ENCODE measurements at regions not wholly inside any gene's neighbourhood (a gene's known extent, or its start where the extent isn't known, plus 50 kb on each side); places are given as distances from the start of the nearest gene placed in this dataset.
A peak's percentile ranks its signal among the peaks of the same experiment; 100 is the strongest.

- Mint-ChIP-seq H3K27me3 (peaks cover 11% of the 10 kb centered on the region), H3K9me3 (peaks cover 12% of the 10 kb centered on the region), H3K36me3 (ENCODE audit: low read depth) (no peaks in the 10 kb centered on the region), H3K27ac (no peak overlapping the region), H3K4me3 (no peak overlapping the region), H3K4me1 (peaks cover 3% of the 10 kb centered on the region)
- ATAC-seq (no peak), DNase-seq (no peak)
Measured at GRCh38 chr18:78619854-78620253, 359.8 kb upstream of the SALL3 start.

GRCh38 chr18:78620326-78620725, 359.3 kb upstream of the SALL3 start:
- H3K4me3 Mint-ChIP-seq, result no peak overlapping the region
- ATAC-seq, result no peak
- DNase-seq, result no peak
- H3K36me3 Mint-ChIP-seq (ENCODE audit: low read depth), result no peaks in the 10 kb centered on the region
- peaks cover 12% of the 10 kb centered on the region for H3K9me3 Mint-ChIP-seq
- H3K4me1 Mint-ChIP-seq, result peaks cover 3% of the 10 kb centered on the region
- H3K27ac Mint-ChIP-seq, result no peak overlapping the region
- peaks cover 14% of the 10 kb centered on the region for H3K27me3 Mint-ChIP-seq

- peaks cover 3% of the 10 kb centered on the region for H3K4me1 Mint-ChIP-seq
- H3K9me3 Mint-ChIP-seq, result peaks cover 12% of the 10 kb centered on the region
- no peaks in the 10 kb centered on the region for H3K36me3 Mint-ChIP-seq (ENCODE audit: low read depth)
- H3K4me3 Mint-ChIP-seq, result no peak overlapping the region
- DNase-seq (no peak), ATAC-seq (no peak)
- H3K27ac Mint-ChIP-seq, result no peak overlapping the region
- peaks cover 14% of the 10 kb centered on the region for H3K27me3 Mint-ChIP-seq
Measured at GRCh38 chr18:78621141-78621755, 358.4 kb upstream of the SALL3 start.

GRCh38 chr18:78622251-78622906, 357.2 kb upstream of the SALL3 start:
- Mint-ChIP-seq H3K4me1 (peaks cover 3% of the 10 kb centered on the region), H3K4me3 (no peak overlapping the region), H3K27me3 (peaks cover 18% of the 10 kb centered on the region), H3K9me3 (peaks cover 2% of the 10 kb centered on the region), H3K36me3 (ENCODE audit: low read depth) (no peaks in the 10 kb centered on the region), H3K27ac (no peak overlapping the region)
- ATAC-seq (no peak), DNase-seq (no peak)

GRCh38 chr18:78622907-78623541, 356.6 kb upstream of the SALL3 start:
- Mint-ChIP-seq H3K36me3 (ENCODE audit: low read depth) (no peaks in the 10 kb centered on the region), H3K27ac (no peak overlapping the region), H3K9me3 (no peaks in the 10 kb centered on the region), H3K4me3 (no peak overlapping the region), H3K27me3 (peaks cover 18% of the 10 kb centered on the region), H3K4me1 (peaks cover 3% of the 10 kb centered on the region)
- ATAC-seq, result no peak
- no peak for DNase-seq

- Mint-ChIP-seq H3K4me3 (no peak overlapping the region), H3K27me3 (peaks cover 18% of the 10 kb centered on the region), H3K27ac (no peak overlapping the region), H3K9me3 (peaks cover 3% of the 10 kb centered on the region), H3K4me1 (peaks cover 3% of the 10 kb centered on the region), H3K36me3 (ENCODE audit: low read depth) (no peaks in the 10 kb centered on the region)
- ATAC-seq (no peak), DNase-seq (no peak)
Measured at GRCh38 chr18:78624646-78625279, 354.9 kb upstream of the SALL3 start.

- H3K4me3 Mint-ChIP-seq, result no peak overlapping the region
- no peak for ATAC-seq
- H3K4me1 Mint-ChIP-seq, result peaks cover 3% of the 10 kb centered on the region
- H3K27ac Mint-ChIP-seq, result no peak overlapping the region
- peaks cover 3% of the 10 kb centered on the region for H3K9me3 Mint-ChIP-seq
- no peaks in the 10 kb centered on the region for H3K36me3 Mint-ChIP-seq (ENCODE audit: low read depth)
- DNase-seq, result no peak
- H3K27me3 Mint-ChIP-seq, result peaks cover 18% of the 10 kb centered on the region
Measured at GRCh38 chr18:78625847-78626246, 353.8 kb upstream of the SALL3 start.

- ATAC-seq, result no peak
- H3K4me3 Mint-ChIP-seq, result no peak overlapping the region
- peaks cover 3% of the 10 kb centered on the region for H3K9me3 Mint-ChIP-seq
Measured at GRCh38 chr18:78627551-78628346, 351.9 kb upstream of the SALL3 start.

GRCh38 chr18:78629426-78629825, 350.2 kb upstream of the SALL3 start:
- Mint-ChIP-seq H3K36me3 (ENCODE audit: low read depth) (no peaks in the 10 kb centered on the region), H3K27ac (no peak overlapping the region), H3K4me3 (no peak overlapping the region), H3K4me1 (peaks cover 9% of the 10 kb centered on the region), H3K9me3 (peaks cover 3% of the 10 kb centered on the region), H3K27me3 (peaks cover 11% of the 10 kb centered on the region)
- no peak for ATAC-seq
- no peak for DNase-seq

More at GRCh38 chr18:78627551-78628346, 351.9 kb upstream of the SALL3 start:
- peaks cover 14% of the 10 kb centered on the region for H3K27me3 Mint-ChIP-seq
- no peaks in the 10 kb centered on the region for H3K36me3 Mint-ChIP-seq (ENCODE audit: low read depth)
- peaks cover 3% of the 10 kb centered on the region for H3K4me1 Mint-ChIP-seq
- no peak for DNase-seq
- no peak overlapping the region for H3K27ac Mint-ChIP-seq

GRCh38 chr18:78630356-78630755, 349.3 kb upstream of the SALL3 start:
- peaks cover 3% of the 10 kb centered on the region for H3K9me3 Mint-ChIP-seq
- ATAC-seq (no peak), DNase-seq (no peak)
- H3K36me3 Mint-ChIP-seq (ENCODE audit: low read depth), result no peaks in the 10 kb centered on the region
- H3K27ac Mint-ChIP-seq, result no peak overlapping the region
- peaks cover 7% of the 10 kb centered on the region for H3K4me1 Mint-ChIP-seq
- peaks cover 4% of the 10 kb centered on the region for H3K27me3 Mint-ChIP-seq
- H3K4me3 Mint-ChIP-seq, result no peak overlapping the region

GRCh38 chr18:78630981-78631510, 348.6 kb upstream of the SALL3 start:
- no peaks in the 10 kb centered on the region for H3K36me3 Mint-ChIP-seq (ENCODE audit: low read depth)
- peaks cover 4% of the 10 kb centered on the region for H3K27me3 Mint-ChIP-seq
- peaks cover 8% of the 10 kb centered on the region for H3K9me3 Mint-ChIP-seq
- H3K4me3 Mint-ChIP-seq, result no peak overlapping the region
- no peak for ATAC-seq
- H3K27ac Mint-ChIP-seq, result no peak overlapping the region
- peaks cover 7% of the 10 kb centered on the region for H3K4me1 Mint-ChIP-seq
- no peak for DNase-seq

- H3K4me1 Mint-ChIP-seq, result peaks cover 7% of the 10 kb centered on the region
- H3K4me3 Mint-ChIP-seq, result no peak overlapping the region
- DNase-seq, result no peak
- peaks cover 17% of the 10 kb centered on the region for H3K9me3 Mint-ChIP-seq
- no peak overlapping the region for H3K27ac Mint-ChIP-seq
- no peaks in the 10 kb centered on the region for H3K36me3 Mint-ChIP-seq (ENCODE audit: low read depth)
- peak; percentile 38 for ATAC-seq
- H3K27me3 Mint-ChIP-seq, result no peaks in the 10 kb centered on the region
Measured at GRCh38 chr18:78632111-78632541, 347.5 kb upstream of the SALL3 start.

- DNase-seq (no peak), ATAC-seq (no peak)
- Mint-ChIP-seq H3K4me1 (peaks cover 7% of the 10 kb centered on the region), H3K4me3 (no peak overlapping the region), H3K9me3 (peaks cover 14% of the 10 kb centered on the region), H3K36me3 (ENCODE audit: low read depth) (no peaks in the 10 kb centered on the region), H3K27me3 (no peaks in the 10 kb centered on the region), H3K27ac (no peak overlapping the region)
Measured at GRCh38 chr18:78634061-78634696, 345.4 kb upstream of the SALL3 start.
